ENCODE measurements at regions not wholly inside any gene's neighbourhood (a gene's known extent, or its start where the extent isn't known, plus 50 kb on each side); places are given as distances from the start of the nearest gene placed in this dataset.

DNA sequence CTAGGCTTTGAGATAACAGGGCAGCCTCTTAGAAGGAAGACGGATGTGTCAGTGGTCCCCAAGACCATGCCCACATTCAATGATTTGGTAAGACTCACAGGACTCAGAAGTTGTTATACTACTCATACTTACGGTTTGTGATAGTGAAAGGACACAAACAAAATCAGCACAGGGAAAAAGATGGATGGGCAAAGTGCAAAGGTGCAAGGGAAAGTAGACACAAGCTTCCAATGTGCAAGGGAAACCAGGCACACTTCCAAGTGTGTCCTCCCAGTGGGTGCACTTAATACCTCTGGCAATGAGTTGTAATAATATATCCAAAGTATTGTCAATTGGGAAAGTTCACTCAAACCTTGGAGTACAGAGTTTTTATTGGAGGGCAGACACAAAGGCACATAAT lies 53.8 kb upstream of the VCX start:
- no peak for DNase-seq

- no peak for DNase-seq
Observed at GRCh38 chrX:7788334-7788733, 54.6 kb upstream of the VCX start.

GRCh38 chrX:7787714-7788113 lies 55.3 kb upstream of the VCX start:
- no peak for DNase-seq

DNA sequence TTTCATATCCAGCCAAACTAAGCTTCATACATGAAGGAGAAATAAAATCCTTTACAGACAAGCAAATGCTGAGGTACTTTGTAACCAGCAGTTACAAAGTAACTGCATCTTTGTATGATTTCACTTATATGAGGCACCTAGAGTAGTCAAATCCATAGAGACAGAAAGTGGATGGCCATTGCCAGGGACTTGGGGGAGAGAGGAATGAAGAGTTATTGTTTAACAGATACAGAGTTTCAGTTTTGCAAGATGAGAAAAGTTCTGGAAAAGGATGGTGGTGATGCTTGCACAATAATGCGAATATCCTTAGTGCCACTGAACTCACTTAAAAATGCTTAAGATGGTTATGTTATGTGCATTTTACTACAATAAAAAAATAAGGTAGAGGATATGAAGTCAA lies 58.4 kb upstream of the VCX start:
- no peak for DNase-seq

- no peak for DNase-seq
Observed at GRCh38 chrX:7779644-7780043, 63.3 kb upstream of the VCX start.

GRCh38 chrX:7775987-7776386 lies 67.0 kb upstream of the VCX start:
- DNase-seq: no peak

- no peak for DNase-seq
Observed at GRCh38 chrX:7771788-7772438, 71.1 kb upstream of the VCX start.

GRCh38 chrX:7759830-7760229 lies 83.1 kb upstream of the VCX start:
- DNase-seq: no peak

DNA sequence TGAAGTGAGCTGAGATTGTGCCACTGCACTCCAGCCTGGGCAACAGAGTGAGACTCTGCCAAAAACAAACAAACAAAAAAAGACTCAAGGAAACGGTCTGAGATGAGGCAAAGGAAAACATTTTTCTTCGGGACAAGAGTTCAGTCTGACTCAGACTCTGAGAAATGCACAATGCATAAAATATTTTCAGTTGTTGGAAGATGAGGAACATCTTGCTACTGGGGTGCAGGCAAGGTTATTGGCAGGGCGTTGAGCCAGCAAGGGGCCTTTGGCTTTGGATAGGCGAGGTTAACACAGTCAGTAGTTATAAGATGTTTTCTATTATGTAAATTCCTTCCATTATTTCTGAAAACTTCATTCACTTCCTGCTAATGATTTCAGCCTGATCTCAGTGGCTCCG lies 96.1 kb upstream of the VCX start:
- DNase-seq: no peak

GRCh38 chrX:7730071-7730470 lies 112.9 kb upstream of the VCX start:
- no peak for DNase-seq

GRCh38 chrX:7720519-7720918 lies 122.5 kb upstream of the VCX start:
- DNase-seq: no peak

GRCh38 chrX:7714351-7714750 lies 128.6 kb upstream of the VCX start:
- DNase-seq: no peak

- no peak for DNase-seq
Observed at GRCh38 chrX:7711167-7711566, 131.8 kb upstream of the VCX start.

DNA sequence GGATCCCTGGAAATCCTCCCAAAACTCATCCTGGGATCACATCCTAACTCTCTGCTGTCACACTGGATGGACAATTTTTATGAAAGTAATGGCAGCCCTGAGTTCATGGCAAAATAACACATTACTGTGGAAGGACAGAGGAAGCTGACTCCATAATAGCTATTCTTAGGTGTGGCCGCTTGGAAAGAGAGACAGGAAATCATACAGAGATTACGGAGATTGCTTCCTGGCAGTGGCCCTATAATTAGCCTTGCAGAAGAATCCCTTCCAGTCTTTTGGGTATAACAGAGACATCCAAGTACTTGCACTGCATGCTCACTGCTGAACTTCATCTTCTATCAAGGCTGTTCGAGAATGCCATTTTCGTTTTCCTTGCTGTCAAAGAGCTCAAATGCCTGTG lies 133.1 kb upstream of the VCX start:
- no peak for DNase-seq

GRCh38 chrX:7706032-7706431 lies 136.9 kb upstream of the VCX start:
- DNase-seq: no peak

GRCh38 chrX:7704205-7704604 lies 138.8 kb upstream of the VCX start:
- DNase-seq: no peak

- DNase-seq: no peak
Observed at GRCh38 chrX:7698248-7698647, 144.7 kb upstream of the VCX start.

DNA sequence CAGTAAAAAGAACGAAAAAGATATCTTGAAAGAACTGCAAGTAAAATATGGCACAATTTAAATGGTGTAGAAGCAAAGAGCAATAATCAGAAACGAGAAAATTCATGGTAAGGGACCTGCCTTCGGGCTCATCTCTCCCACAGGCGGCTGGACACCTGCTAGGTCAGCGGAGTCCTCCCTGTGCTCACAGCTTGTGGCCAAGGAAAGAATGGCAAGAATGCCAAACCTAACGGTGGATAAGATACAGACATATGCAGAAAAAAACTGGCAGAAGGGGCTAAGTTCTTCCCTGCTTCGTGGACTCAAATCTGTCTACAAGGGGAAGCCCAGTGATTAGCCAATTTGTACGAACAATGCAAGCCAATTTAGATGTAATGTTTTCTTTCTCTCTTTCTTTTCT lies 152.1 kb upstream of the VCX start:
- no peak for DNase-seq

DNA sequence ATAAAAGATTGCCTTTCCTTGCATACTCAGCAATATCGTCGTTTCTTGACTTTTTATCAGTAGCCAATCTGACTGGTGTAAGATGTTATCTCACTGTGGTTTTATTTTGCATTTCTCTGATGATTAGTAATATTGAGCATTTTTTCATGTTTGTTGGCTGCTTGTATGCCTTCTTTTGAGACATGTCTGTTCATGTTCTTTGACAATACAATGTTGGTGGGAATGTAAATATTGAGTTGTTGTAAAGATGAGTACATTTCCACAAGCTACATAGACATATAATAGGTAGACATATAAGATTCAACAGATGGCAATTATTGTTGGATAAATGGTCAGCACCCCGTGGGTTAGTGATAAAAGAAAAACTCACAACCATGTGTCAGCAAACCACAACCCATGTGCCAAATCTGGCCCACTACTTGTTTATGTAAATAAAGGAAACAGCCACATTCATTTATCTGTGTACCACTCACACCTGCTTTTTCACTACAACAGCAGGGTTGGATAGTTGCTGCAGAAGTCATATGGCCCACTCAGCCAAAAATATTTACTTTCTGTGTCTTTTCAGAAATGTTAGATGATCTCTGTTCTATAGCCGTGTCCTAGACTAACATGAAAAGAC lies 153.1 kb upstream of the VCX start:
- no peak for DNase-seq

DNA sequence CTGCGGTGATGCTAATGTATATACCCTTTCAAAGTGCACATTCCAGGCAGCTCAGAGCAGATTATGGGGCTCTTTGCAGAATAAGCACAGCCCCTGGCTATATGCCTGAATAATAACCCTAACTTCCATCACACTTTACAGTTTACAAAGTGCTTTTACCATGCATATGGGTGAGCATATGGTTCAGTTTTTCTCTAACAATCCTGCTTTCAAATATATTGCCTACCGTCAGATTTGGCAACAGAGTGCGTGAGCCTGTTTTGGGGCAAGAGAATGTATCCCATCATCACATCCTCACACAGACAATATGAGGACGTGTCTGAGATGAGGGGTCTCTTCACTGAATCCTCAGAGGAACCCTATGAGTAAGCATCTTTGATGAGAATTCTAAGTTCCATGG lies 162.8 kb upstream of the VCX start:
- DNase-seq: no peak

DNA sequence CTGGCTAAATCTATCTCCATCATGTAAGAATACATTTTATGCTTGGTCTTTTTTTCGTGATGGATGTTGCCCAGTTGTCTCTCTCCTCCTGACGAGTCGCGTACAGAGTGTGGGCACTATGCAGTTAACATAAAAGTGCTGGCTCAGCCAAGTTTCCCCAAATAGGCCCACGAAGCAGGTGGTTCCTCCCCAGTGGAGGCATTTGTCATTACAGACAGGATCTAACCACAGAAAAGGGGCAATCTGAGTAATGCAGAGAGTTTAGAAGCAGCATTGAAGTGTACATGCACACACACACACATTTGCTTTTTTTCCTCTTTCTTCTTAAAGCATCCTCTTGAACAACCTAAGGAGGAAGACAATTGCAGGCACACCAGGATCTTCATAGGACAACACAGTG lies 188.7 kb upstream of the VCX start:
- no peak for DNase-seq

- DNase-seq: no peak
Observed at GRCh38 chrX:7647831-7648230, 195.1 kb upstream of the VCX start.

GRCh38 chrX:7641141-7641540 lies 201.8 kb upstream of the VCX start:
- DNase-seq: no peak

- DNase-seq: no peak
Observed at GRCh38 chrX:7640392-7640791, 202.6 kb upstream of the VCX start.

DNA sequence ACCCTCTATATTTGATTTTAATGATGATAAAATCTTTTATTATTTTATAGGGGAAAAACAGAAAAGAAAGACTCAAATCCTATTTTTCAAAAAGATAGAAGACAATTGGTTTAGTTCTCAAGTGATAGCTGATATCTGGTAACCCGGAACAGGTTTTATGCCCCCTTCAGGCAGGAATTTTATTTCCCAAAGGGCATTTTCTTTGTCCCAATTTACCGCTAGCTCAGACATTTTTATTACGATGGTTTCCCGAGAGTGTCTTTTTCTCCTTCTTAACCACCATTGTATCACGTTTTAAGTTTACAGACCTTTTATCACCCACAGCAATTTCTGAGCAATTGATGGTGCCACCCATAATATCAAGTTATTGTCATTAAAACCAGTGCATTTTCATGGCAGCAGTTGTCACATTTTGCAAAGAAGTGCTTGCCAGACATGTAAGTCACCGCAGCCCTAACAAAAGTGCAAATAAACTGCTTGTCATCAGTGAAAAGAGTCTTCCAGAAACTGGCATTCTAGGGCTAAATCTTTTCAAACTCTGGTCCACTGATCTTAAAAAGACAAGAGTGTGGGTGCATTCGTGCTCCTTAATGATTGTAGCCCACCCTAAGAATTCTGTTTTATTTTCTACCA lies 204.8 kb upstream of the VCX start:
- DNase-seq: no peak
